Right cardiac atrium (tissue), 5 donors: ENCODE measurements at regions not wholly inside any gene's neighbourhood (a gene's known extent, or its start where the extent isn't known, plus 50 kb on each side); places are given as distances from the start of the nearest gene placed in this dataset.

Experiments
- ATAC-seq, 2 donors: fragments of 200-7000 bp; cut with Tn5 transposase; one replicate each; pipeline versions ENCODE4 v1.8.0 to v1.9.1; 2020; ENCODE audit warnings: moderate library complexity in 2 of 2, mild to moderate bottlenecking in 1 of 2
- DNase-seq, 3 donors: peaks; one replicate each; pipeline ENCODE4 v3.0.0-alpha.2; 2020
- H3K27ac ChIP-seq: one replicate; pipeline ENCODE4 v1.5.1; 2013; ENCODE audit warnings: mild to moderate bottlenecking, low read length, control low read depth, moderate library complexity
- H3K27me3 ChIP-seq: one replicate; pipeline ENCODE4 v1.6.1; 2013; ENCODE audit not compliant: control insufficient read depth, insufficient read depth
- H3K4me1 ChIP-seq: one replicate; pipeline ENCODE4 v1.6.1; 2013; ENCODE audit warnings: low read length; ENCODE audit not compliant: control insufficient read depth, insufficient read depth
- H3K4me3 ChIP-seq: one replicate; pipeline ENCODE4 v1.5.1; 2013; ENCODE audit warnings: low read length, control low read depth
- H3K9me3 ChIP-seq: one replicate; pipeline ENCODE4 v1.6.1; 2013; ENCODE audit warnings: low read length; ENCODE audit not compliant: control insufficient read depth
- WGBS: extraction: QIAGEN DNeasy Blood & Tissue Kit; methylation state at CpG from one replicate; pipeline ENCODE4 v1.1.7; 2013; 5-methylcytosine and 5-hydroxymethylcytosine counted together
- intact Hi-C, 4 donors: fragments of 100-400 bp; cut with DNase I; formaldehyde crosslinking; loops; one replicate each; pipeline versions ENCODE4 v1.11.0 to v1.14.0; 2022 to 2023
- donor health status: healthy with polysubstance abuse.
- donor health status: DM: no; HTN: yes; CAD: no.
- donor health status: DM: no; HTN: no; CAD: no.
- donor health status: DM: no; HTN: yes; CAD: no; lungs with severe emphysema.
- donor health status: DM: yes; HTN: yes; CAD: no.

- WGBS = 93% methylated on average over 3 of the region's 3 CpGs
- no peaks in the 10 kb centered on the region for H3K4me1 ChIP-seq
- no peak for ATAC-seq
- no peaks in the 10 kb centered on the region for H3K27me3 ChIP-seq
- H3K9me3 ChIP-seq = no peaks in the 10 kb centered on the region
- no peak overlapping the region for H3K27ac ChIP-seq
- intact Hi-C loops = no loop called here
- no peak for DNase-seq
- no peak overlapping the region for H3K4me3 ChIP-seq
These were observed 118.6 kb downstream of the FOXB1 start for GRCh38 chr15:60122691-60123090.

GRCh38 chr15:60124460-60125070, 120.5 kb downstream of the FOXB1 start:
- DNase-seq = no peak
- ATAC-seq = no peak
- Histone ChIP-seq H3K9me3 (no peaks in the 10 kb centered on the region), H3K27me3 (no peaks in the 10 kb centered on the region), H3K4me3 (no peak overlapping the region), H3K4me1 (no peaks in the 10 kb centered on the region), H3K27ac (no peak overlapping the region)
- intact Hi-C loops = no loop called here
- WGBS = 67% methylated on average over 6 of the region's 6 CpGs

- Histone ChIP-seq H3K27me3 (no peaks in the 10 kb centered on the region), H3K4me3 (no peak overlapping the region), H3K9me3 (no peaks in the 10 kb centered on the region), H3K4me1 (no peaks in the 10 kb centered on the region), H3K27ac (no peak overlapping the region)
- ATAC-seq = no peak
- intact Hi-C loops = no loop called here
- no peak for DNase-seq
- WGBS = 59% methylated on average over 7 of the region's 7 CpGs
These were observed 121.2 kb downstream of the FOXB1 start for GRCh38 chr15:60125334-60125733.

- DNase-seq (no peak), ATAC-seq (no peak)
- Histone ChIP-seq H3K27me3 (no peaks in the 10 kb centered on the region), H3K4me3 (no peak overlapping the region), H3K27ac (no peak overlapping the region), H3K9me3 (no peaks in the 10 kb centered on the region), H3K4me1 (no peaks in the 10 kb centered on the region)
- whole genome bisulfite sequencing = 86% methylated on average over 4 of the region's 4 CpGs
- intact Hi-C loops = no loop called here
These were observed 122.1 kb downstream of the FOXB1 start for GRCh38 chr15:60126200-60126599.

GRCh38 chr15:60126661-60127060, 122.5 kb downstream of the FOXB1 start:
- Histone ChIP-seq H3K9me3 (no peaks in the 10 kb centered on the region), H3K27me3 (no peaks in the 10 kb centered on the region), H3K4me3 (no peak overlapping the region), H3K4me1 (no peaks in the 10 kb centered on the region), H3K27ac (no peak overlapping the region)
- intact Hi-C loops = no loop called here
- 92% methylated on average over 5 of the region's 5 CpGs for WGBS
- ATAC-seq = no peak
- DNase-seq = no peak

GRCh38 chr15:60128000-60128376, 123.9 kb downstream of the FOXB1 start:
- intact Hi-C loops = no loop called here
- ATAC-seq (peak in 1 of 2 donors; percentile 43), DNase-seq (peak in 1 of 3 donors; percentile 59)

GRCh38 chr15:60128710-60129109, 124.6 kb downstream of the FOXB1 start:
- Histone ChIP-seq H3K9me3 (no peaks in the 10 kb centered on the region), H3K4me3 (no peak overlapping the region), H3K27ac (no peak overlapping the region), H3K27me3 (no peaks in the 10 kb centered on the region), H3K4me1 (no peaks in the 10 kb centered on the region)
- intact Hi-C loops = no loop called here
- DNase-seq (no peak), ATAC-seq (no peak)
- whole genome bisulfite sequencing = 35% methylated on average over 5 of the region's 5 CpGs

More at GRCh38 chr15:60128000-60128376, 123.9 kb downstream of the FOXB1 start:
- H3K9me3 ChIP-seq = no peaks in the 10 kb centered on the region
- 9% methylated on average over 5 of the region's 5 CpGs for WGBS
- H3K27ac ChIP-seq = peak overlapping the region; percentile 56
- H3K4me3 ChIP-seq = peak overlapping the region; percentile 74
- no peaks in the 10 kb centered on the region for H3K4me1 ChIP-seq
- no peaks in the 10 kb centered on the region for H3K27me3 ChIP-seq

GRCh38 chr15:60130398-60130797, 126.3 kb downstream of the FOXB1 start:
- DNase-seq (no peak), ATAC-seq (no peak)
- H3K4me3 ChIP-seq = no peak overlapping the region
- H3K27me3 ChIP-seq = no peaks in the 10 kb centered on the region
- H3K27ac ChIP-seq = no peak overlapping the region
- intact Hi-C loops = no loop called here
- H3K4me1 ChIP-seq = no peaks in the 10 kb centered on the region
- 78% methylated on average over 1 of the region's 1 CpG for WGBS
- no peaks in the 10 kb centered on the region for H3K9me3 ChIP-seq

- WGBS = 90% methylated on average over 7 of the region's 7 CpGs
- no peak overlapping the region for H3K4me3 ChIP-seq
- ATAC-seq = no peak
- intact Hi-C loops = no loop called here
- no peaks in the 10 kb centered on the region for H3K27me3 ChIP-seq
- DNase-seq = no peak
- no peaks in the 10 kb centered on the region for H3K9me3 ChIP-seq
- no peaks in the 10 kb centered on the region for H3K4me1 ChIP-seq
- no peak overlapping the region for H3K27ac ChIP-seq
These were observed 126.7 kb downstream of the FOXB1 start for GRCh38 chr15:60130821-60131220.

GRCh38 chr15:60134609-60135008, 130.5 kb downstream of the FOXB1 start:
- no peaks in the 10 kb centered on the region for H3K27me3 ChIP-seq
- WGBS = 66% methylated on average over 1 of the region's 1 CpG
- intact Hi-C loops = no loop called here

GRCh38 chr15:60135961-60136360, 131.8 kb downstream of the FOXB1 start:
- intact Hi-C loops = no loop called here
- WGBS = 61% methylated on average over 2 of the region's 2 CpGs
- DNase-seq (no peak), ATAC-seq (no peak)
- Histone ChIP-seq H3K27me3 (no peaks in the 10 kb centered on the region), H3K27ac (no peak overlapping the region), H3K4me3 (no peak overlapping the region), H3K9me3 (no peaks in the 10 kb centered on the region), H3K4me1 (no peaks in the 10 kb centered on the region)

More at GRCh38 chr15:60134609-60135008, 130.5 kb downstream of the FOXB1 start:
- Histone ChIP-seq H3K4me3 (no peak overlapping the region), H3K27ac (no peak overlapping the region), H3K9me3 (no peaks in the 10 kb centered on the region), H3K4me1 (no peaks in the 10 kb centered on the region)
- DNase-seq (no peak), ATAC-seq (no peak)
